ENCODE measurements at regions not wholly inside any gene's neighbourhood (a gene's known extent, or its start where the extent isn't known, plus 50 kb on each side); places are given as distances from the start of the nearest gene placed in this dataset.

DNA sequence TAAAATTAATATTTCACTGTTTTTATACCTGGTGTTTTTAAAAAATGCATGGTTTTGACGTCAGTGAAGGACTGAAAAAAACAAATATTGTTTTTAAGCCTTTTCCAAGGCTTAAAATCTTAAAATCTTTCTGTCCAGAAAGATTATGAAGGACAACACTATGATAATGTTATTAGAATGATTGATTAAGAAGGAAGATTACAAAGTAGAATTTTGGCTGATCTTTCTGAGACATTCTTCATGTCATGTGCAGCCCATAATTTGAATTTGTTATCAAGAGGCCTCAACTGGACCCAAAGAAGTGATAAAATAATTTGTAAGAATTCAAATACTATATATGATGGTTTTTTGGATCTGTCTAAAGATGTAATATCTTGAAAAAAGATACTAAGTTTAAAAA lies 584.4 kb upstream of the CXADR start:
- TF ChIP-seq POLR2A (IDR thresholded peaks at IDR 0.05; ENCODE audit: low read depth, low read length) (no peak), POLR2AphosphoS5 (IDR thresholded peaks at IDR 0.05; ENCODE audit: low read depth, low read length) (no peak)
